GM18502 (cell line): ENCODE measurements at regions not wholly inside any gene's neighbourhood (a gene's known extent, or its start where the extent isn't known, plus 50 kb on each side); places are given as distances from the start of the nearest gene placed in this dataset.

ENCODE experiments used
- ATAC-seq: cut with Tn5 transposase; IDR thresholded peaks from one replicate; pipeline ENCODE4 v1.9.1; 2021; ENCODE audit warnings: mild to moderate bottlenecking; ENCODE audit not compliant: unreplicated experiment, poor library complexity

- no peak for ATAC-seq
These were observed 249.3 kb upstream of the THBS1 start for GRCh38 chr15:39331584-39331983.

GRCh38 chr15:39332846-39333245 is 248.0 kb upstream of the THBS1 start:
- no peak for ATAC-seq

GRCh38 chr15:39333393-39333792 is 247.5 kb upstream of the THBS1 start:
- no peak for ATAC-seq

GRCh38 chr15:39333896-39334295 is 247.0 kb upstream of the THBS1 start:
- no peak for ATAC-seq

GRCh38 chr15:39336926-39337325 is 244.0 kb upstream of the THBS1 start:
- ATAC-seq, result no peak

GRCh38 chr15:39338251-39338650 is 242.6 kb upstream of the THBS1 start:
- no peak for ATAC-seq

GRCh38 chr15:39340903-39341645 is 239.8 kb upstream of the THBS1 start:
- no peak for ATAC-seq

- ATAC-seq, result no peak
These were observed 236.2 kb upstream of the THBS1 start for GRCh38 chr15:39344662-39345141.

GRCh38 chr15:39345176-39345575 is 235.7 kb upstream of the THBS1 start:
- no peak for ATAC-seq

- no peak for ATAC-seq
These were observed 233.4 kb upstream of the THBS1 start for GRCh38 chr15:39347453-39347852.

GRCh38 chr15:39350785-39351184 is 230.1 kb upstream of the THBS1 start:
- no peak for ATAC-seq

- no peak for ATAC-seq
These were observed 226.7 kb upstream of the THBS1 start for GRCh38 chr15:39354189-39354588.

GRCh38 chr15:39357480-39358268 is 223.2 kb upstream of the THBS1 start:
- no peak for ATAC-seq

GRCh38 chr15:39358441-39359041 is 222.3 kb upstream of the THBS1 start:
- no peak for ATAC-seq

GRCh38 chr15:39359771-39360170 is 221.1 kb upstream of the THBS1 start:
- ATAC-seq, result no peak

- no peak for ATAC-seq
These were observed 220.4 kb upstream of the THBS1 start for GRCh38 chr15:39360452-39360851.

GRCh38 chr15:39361497-39361896 is 219.4 kb upstream of the THBS1 start:
- no peak for ATAC-seq

- ATAC-seq, result no peak
These were observed 217.9 kb upstream of the THBS1 start for GRCh38 chr15:39362821-39363561.

- no peak for ATAC-seq
These were observed 216.9 kb upstream of the THBS1 start for GRCh38 chr15:39363761-39364586.

GRCh38 chr15:39364721-39365120 is 216.2 kb upstream of the THBS1 start:
- no peak for ATAC-seq
